GM18498 (cell line): ENCODE measurements at regions not wholly inside any gene's neighbourhood (a gene's known extent, or its start where the extent isn't known, plus 50 kb on each side); places are given as distances from the start of the nearest gene placed in this dataset.
"Not testable (repeated sequence)": the region's sequence is repeated elsewhere in the genome, so short reads cannot be mapped to it uniquely, and the experiment has no call there.

Experiments used
- ATAC-seq: cut with Tn5 transposase; IDR thresholded peaks from one replicate; pipeline ENCODE4 v1.9.1; 2021; ENCODE audit warnings: mild to moderate bottlenecking, moderate library complexity; ENCODE audit not compliant: unreplicated experiment

- no peak for ATAC-seq
Measured at GRCh38 chr5:99368726-99369125, 439.9 kb upstream of the CHD1 start.

DNA sequence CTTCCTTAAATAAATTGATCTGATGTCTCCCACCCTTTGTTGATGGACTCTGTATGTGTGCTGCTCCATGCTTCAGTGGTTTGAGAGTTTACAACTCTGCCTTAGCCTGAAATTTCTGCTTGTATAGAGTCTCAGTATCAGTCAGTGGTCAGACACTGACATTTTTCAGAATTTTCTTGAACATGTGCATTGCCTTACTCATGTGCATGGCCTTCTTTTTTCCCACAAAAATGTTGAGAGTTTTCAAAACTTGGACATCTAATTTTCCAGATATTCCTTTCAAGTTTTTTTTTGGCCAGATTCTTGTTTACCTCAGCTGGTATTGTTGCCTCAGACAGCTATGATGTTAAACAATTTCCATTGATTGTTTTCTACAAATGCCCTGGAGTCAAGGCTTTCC lies 427.1 kb upstream of the CHD1 start:
- no peak for ATAC-seq

GRCh38 chr5:99349787-99350186 lies 421.0 kb upstream of the CHD1 start:
- ATAC-seq: no peak

DNA sequence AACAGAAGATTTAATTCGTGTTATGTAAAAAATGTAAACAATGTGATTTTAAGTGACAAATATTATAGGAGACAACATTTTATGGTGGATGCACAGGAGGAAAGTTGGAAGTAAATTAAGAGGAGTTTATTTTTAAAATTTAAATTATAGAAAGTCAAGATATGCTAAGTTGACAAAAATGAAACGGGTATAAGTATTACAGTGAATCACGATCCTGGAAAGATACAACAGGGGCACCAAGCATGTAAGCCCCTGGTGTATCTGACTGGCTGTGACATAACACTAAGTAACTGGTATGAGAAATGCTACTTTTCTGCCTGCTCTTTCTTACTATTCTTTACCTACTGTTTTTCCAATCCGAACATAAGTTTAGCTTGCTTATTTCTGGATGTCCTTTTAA lies 419.8 kb upstream of the CHD1 start:
- no peak for ATAC-seq

GRCh38 chr5:99339758-99340157 lies 411.0 kb upstream of the CHD1 start:
- ATAC-seq: not testable (repeated sequence)

- no peak for ATAC-seq
Measured at GRCh38 chr5:99334936-99335335, 406.1 kb upstream of the CHD1 start.

GRCh38 chr5:99331061-99331460 lies 402.3 kb upstream of the CHD1 start:
- ATAC-seq: no peak

DNA sequence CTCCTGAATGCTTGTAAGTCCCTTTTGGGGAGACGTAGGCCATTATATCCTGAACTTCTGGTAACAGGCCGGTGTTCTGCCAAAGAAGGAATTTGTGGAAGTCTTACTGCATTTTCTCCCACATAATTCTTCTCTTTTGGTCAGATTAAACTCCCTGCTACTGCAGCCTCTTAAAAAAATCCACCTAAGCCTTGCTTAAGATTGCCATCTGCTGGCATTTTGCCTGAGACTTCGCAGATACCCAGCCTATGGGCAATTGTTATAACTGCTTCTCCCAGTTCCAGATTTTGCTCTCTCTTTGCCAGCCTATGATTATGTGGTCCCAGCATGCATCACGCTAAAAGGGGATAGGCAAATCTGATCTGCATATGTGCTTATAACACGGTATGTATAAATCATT lies 391.6 kb upstream of the CHD1 start:
- no peak for ATAC-seq

DNA sequence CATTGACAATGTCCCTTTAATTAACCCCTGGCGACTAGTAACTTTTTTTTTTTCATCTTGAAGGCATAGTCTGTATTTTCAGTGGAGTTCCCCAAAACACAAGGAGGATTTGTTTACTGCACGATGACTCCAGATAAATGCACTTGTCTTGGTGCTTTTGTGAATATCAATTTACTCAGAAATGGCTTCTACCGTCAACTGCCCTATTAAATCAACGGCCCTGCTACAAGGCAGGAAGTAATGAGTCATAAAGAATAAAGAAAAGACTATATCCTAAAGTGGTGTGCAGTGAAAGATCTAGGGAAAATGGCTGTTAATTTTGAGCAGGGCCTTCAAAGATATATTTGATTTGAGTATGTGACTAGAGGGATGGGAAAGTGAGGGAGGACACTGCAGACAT lies 388.3 kb upstream of the CHD1 start:
- ATAC-seq: no peak

DNA sequence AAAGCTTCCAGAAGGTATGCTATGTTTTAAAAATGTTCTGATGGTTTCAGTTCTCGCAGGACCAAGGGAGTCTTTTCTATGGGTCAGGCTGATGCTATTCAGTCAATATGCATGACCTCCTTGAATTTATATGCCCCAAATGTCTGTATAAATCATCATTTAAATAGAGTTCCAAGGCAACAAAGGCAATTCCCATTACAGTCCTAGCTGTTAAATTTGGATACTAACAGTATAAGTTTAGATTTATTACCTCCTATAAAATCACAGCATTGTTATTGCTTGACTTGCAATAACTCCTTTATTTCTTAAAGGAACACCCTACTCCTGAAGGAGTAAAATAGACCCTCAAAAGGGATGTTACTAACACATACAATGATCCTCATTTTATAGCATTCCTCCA lies 387.7 kb upstream of the CHD1 start:
- ATAC-seq: no peak

- no peak for ATAC-seq
Measured at GRCh38 chr5:99315413-99316183, 386.8 kb upstream of the CHD1 start.

DNA sequence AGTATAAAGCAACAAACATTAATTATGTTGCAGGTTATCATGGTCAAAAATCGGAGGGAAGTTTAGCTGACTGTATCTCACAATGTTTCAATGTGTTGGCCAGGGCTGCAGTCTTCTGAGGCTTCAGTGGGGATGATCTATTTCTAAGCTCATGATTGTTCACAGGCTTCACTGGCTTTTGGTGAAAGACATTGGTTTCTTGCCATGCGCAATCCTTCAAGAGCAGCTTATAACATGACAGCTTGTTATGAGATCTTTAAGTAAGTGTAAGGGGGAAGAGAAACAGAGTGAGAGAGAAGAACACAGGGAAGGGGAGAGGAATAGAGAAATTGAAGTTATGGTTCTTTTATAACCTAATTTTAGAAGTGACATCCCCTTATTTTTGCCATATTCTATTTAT lies 385.9 kb upstream of the CHD1 start:
- ATAC-seq: no peak

- ATAC-seq: no peak
Measured at GRCh38 chr5:99308131-99308530, 379.3 kb upstream of the CHD1 start.

DNA sequence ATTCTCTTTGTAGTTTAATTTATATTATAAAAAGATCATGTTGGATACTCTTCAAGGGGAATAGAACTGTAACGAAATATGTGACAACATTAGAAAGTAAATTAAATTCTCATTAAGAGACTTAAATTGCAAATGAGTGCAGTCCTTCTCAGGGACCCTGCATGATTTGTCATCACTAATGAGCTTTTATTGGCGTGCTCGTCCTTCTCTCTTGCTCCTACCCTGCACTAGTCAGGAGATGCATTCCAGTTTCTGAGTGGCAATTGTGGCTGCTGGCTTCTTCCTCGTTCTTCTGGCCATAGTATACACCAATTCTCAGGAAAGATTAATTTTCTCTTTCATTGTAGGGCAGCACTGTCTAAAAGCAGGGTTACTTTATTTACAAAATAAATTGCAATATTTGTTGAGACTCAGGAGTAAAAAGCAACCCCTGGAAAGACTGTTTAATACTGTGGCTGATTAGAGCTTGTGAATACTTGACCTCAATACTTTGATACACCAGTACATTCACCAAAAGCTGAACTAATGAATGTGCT lies 376.3 kb upstream of the CHD1 start:
- no peak for ATAC-seq

- no peak for ATAC-seq
Measured at GRCh38 chr5:99285606-99286005, 356.8 kb upstream of the CHD1 start.

- ATAC-seq: no peak
Measured at GRCh38 chr5:99275128-99275527, 346.3 kb upstream of the CHD1 start.

GRCh38 chr5:99272576-99272975 lies 343.8 kb upstream of the CHD1 start:
- ATAC-seq: no peak

- no peak for ATAC-seq
Measured at GRCh38 chr5:99258819-99259218, 330.0 kb upstream of the CHD1 start.

DNA sequence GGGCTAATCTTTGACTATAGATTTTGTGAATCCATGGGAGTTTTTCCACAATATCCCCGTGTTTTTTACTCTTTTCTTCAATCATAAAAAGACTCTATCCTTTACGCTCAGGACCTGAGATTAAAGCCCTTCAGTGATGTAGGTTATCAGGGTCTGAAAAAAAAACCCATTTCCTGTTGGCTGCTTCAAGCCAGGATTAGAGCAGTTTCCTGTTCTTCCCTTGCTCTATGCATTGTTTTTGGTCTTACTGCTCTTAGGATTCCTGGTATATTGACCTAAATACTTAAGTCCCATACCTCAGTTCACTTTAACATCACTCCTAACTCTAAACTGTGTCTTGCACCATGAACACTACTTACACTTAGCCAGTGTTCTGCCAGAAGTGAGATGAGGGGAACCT lies 319.3 kb upstream of the CHD1 start:
- no peak for ATAC-seq

DNA sequence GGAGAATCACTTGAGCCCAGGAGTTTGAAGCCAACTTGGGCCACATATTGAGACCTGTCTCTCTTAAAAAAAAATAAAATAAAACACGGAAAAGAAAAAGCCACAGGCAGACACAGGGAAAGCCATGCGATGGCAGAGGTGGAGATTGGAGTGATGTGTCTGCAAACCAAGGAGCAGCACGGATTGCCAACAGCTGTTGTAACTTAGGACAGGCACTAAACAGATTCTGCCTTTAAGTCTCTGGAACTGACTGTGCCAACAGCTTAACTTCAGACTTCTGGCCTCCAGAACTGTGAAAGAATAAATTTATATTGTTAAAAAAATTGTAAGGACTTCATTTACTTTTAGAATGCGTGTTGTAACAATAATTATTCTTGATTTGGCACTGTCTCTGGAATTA lies 318.5 kb upstream of the CHD1 start:
- ATAC-seq: no peak

GRCh38 chr5:99243111-99243510 lies 314.3 kb upstream of the CHD1 start:
- ATAC-seq: no peak

- no peak for ATAC-seq
Measured at GRCh38 chr5:99239826-99240360, 311.1 kb upstream of the CHD1 start.
